Ishikawa (cell line): ENCODE measurements at regions not wholly inside any gene's neighbourhood (a gene's known extent, or its start where the extent isn't known, plus 50 kb on each side); places are given as distances from the start of the nearest gene placed in this dataset.

Experiments
- CREB1 ChIP-seq: IDR thresholded peaks from 2 replicates; pipeline ENCODE4 v1.6.1; 2012; ENCODE audit warnings: low read depth
- EGR1 ChIP-seq: IDR thresholded peaks from 2 replicates; pipeline ENCODE4 v1.6.1; 2012
- RAD21 ChIP-seq: IDR thresholded peaks from 2 replicates; pipeline ENCODE4 v1.6.1; 2012; ENCODE audit warnings: low read depth
- TAF1 ChIP-seq: IDR thresholded peaks from 2 replicates; pipeline ENCODE4 v1.6.1; 2012; ENCODE audit warnings: low read depth, mild to moderate bottlenecking
- YY1 ChIP-seq: IDR thresholded peaks from 2 replicates; pipeline ENCODE4 v1.6.1; 2012; ENCODE audit warnings: low read depth
- TF ChIP-seq, protein P1 (sequence below): IDR thresholded peaks from 2 replicates; pipeline ENCODE4 v1.6.1; 2012
- TF ChIP-seq, protein P2 (sequence below): IDR thresholded peaks from 2 replicates; pipeline ENCODE4 v1.6.1; 2012; ENCODE audit warnings: low read depth, mild to moderate bottlenecking

DNA sequence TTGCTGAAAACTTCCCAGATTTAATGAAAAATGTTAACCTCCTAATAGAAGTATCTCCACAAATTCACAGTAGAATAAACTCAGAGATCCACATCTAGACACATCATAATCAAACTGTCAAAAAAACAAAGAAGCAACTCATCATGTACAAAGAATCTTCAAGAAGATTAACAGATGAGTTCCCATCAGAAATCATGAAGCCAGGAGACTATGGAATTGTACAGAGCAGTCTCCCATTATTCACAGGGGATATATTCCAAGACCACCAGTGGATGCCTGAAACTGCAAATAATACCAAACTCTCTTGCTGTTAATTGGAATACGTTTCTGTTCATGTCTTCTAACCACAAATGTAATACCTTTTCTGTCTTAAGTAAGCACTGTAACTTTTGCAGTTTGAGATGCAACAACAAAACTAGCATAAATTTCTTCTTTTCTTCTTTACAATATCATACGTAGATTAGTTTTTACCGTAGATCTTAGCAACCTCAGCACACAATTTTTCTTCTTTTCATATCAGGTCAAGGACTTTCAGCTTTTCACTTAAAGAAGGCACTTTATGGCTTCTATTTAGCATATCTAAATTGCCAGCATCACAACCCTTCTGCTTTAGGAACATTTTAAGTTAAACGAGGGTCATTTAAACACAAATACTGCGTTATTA lies 70.3 kb upstream of the MIR17HG start:
- TF ChIP-seq YY1: no peak
- TF ChIP-seq, protein P1, sequence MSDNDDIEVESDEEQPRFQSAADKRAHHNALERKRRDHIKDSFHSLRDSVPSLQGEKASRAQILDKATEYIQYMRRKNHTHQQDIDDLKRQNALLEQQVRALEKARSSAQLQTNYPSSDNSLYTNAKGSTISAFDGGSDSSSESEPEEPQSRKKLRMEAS: no peak
- TF ChIP-seq EGR1: no peak
- TF ChIP-seq TAF1: no peak
- TF ChIP-seq, protein P2, sequence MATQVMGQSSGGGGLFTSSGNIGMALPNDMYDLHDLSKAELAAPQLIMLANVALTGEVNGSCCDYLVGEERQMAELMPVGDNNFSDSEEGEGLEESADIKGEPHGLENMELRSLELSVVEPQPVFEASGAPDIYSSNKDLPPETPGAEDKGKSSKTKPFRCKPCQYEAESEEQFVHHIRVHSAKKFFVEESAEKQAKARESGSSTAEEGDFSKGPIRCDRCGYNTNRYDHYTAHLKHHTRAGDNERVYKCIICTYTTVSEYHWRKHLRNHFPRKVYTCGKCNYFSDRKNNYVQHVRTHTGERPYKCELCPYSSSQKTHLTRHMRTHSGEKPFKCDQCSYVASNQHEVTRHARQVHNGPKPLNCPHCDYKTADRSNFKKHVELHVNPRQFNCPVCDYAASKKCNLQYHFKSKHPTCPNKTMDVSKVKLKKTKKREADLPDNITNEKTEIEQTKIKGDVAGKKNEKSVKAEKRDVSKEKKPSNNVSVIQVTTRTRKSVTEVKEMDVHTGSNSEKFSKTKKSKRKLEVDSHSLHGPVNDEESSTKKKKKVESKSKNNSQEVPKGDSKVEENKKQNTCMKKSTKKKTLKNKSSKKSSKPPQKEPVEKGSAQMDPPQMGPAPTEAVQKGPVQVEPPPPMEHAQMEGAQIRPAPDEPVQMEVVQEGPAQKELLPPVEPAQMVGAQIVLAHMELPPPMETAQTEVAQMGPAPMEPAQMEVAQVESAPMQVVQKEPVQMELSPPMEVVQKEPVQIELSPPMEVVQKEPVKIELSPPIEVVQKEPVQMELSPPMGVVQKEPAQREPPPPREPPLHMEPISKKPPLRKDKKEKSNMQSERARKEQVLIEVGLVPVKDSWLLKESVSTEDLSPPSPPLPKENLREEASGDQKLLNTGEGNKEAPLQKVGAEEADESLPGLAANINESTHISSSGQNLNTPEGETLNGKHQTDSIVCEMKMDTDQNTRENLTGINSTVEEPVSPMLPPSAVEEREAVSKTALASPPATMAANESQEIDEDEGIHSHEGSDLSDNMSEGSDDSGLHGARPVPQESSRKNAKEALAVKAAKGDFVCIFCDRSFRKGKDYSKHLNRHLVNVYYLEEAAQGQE: no peak
- TF ChIP-seq RAD21: no peak
- no peak for TF ChIP-seq CREB1
